SK-N-SH treated with all-trans-retinoic acid at 6 μM for 48 hours (cell line): ENCODE measurements at regions not wholly inside any gene's neighbourhood (a gene's known extent, or its start where the extent isn't known, plus 50 kb on each side); places are given as distances from the start of the nearest gene placed in this dataset.
"Not testable (repeated sequence)": the region's sequence is repeated elsewhere in the genome, so short reads cannot be mapped to it uniquely, and the experiment has no call there.

Experiments
- ATAC-seq: fragments of 200-7000 bp; cut with Tn5 transposase; 3 replicates; pipeline ENCODE4 v1.9.1; 2020; ENCODE audit warnings: mild to moderate bottlenecking, moderate library complexity
- ARNTL ChIP-seq: fragments of 450-650 bp; formaldehyde crosslinking; IDR thresholded peaks from 2 replicates; pipeline ENCODE4 v1.5.0; 2020; ENCODE audit warnings: low read depth, mild to moderate bottlenecking, moderate library complexity, borderline replicate concordance
- BACH2 ChIP-seq: fragments of 250-450 bp; sonication (Bioruptor Pico); IDR thresholded peaks from 2 replicates; pipeline ENCODE4 v1.9.0; 2021; ENCODE audit warnings: mild to moderate bottlenecking, borderline replicate concordance
- CREB5 ChIP-seq: fragments of 250-450 bp; sonication (Bioruptor Pico); IDR thresholded peaks from 2 replicates; pipeline ENCODE4 v1.5.1; 2020; ENCODE audit warnings: low read depth, mild to moderate bottlenecking, moderate library complexity
- CSDC2 ChIP-seq: fragments of 250-450 bp; sonication (Bioruptor Pico); IDR thresholded peaks from 2 replicates; pipeline ENCODE4 v1.5.0; 2020; ENCODE audit warnings: mild to moderate bottlenecking, moderate library complexity
- ESRRG ChIP-seq: fragments of 250-450 bp; sonication (Bioruptor Pico); IDR thresholded peaks from 2 replicates; pipeline ENCODE4 v1.6.1; 2021; ENCODE audit warnings: mild to moderate bottlenecking
- GLIS3 ChIP-seq: fragments of 250-450 bp; sonication (Bioruptor Pico); IDR thresholded peaks from 2 replicates; pipeline ENCODE4 v1.5.0; 2020; ENCODE audit warnings: mild to moderate bottlenecking, moderate library complexity
- ISL1 ChIP-seq: fragments of 250-450 bp; sonication (Bioruptor Pico); IDR thresholded peaks from 2 replicates; pipeline ENCODE4 v2.1.2; 2022; ENCODE audit warnings: mild to moderate bottlenecking, moderate library complexity
- OSR1 ChIP-seq: fragments of 250-450 bp; sonication (Bioruptor Pico); IDR thresholded peaks from 2 replicates; pipeline ENCODE4 v1.8.0; 2022; ENCODE audit warnings: moderate library complexity, mild to moderate bottlenecking, inconsistent platforms
- PATZ1 ChIP-seq: fragments of 250-450 bp; sonication (Bioruptor Pico); IDR thresholded peaks from 2 replicates; pipeline ENCODE4 v1.8.0; 2020; ENCODE audit warnings: mild to moderate bottlenecking, moderate library complexity, borderline replicate concordance
- POU6F1 ChIP-seq: fragments of 250-450 bp; sonication (Bioruptor Pico); IDR thresholded peaks from 2 replicates; pipeline ENCODE4 v1.8.0; 2021; ENCODE audit warnings: low read depth, mild to moderate bottlenecking, moderate library complexity, borderline replicate concordance
- PPARA ChIP-seq: fragments of 250-450 bp; sonication (Bioruptor Pico); IDR thresholded peaks from 2 replicates; pipeline ENCODE4 v1.5.0; 2020; ENCODE audit warnings: mild to moderate bottlenecking, borderline replicate concordance
- RARB ChIP-seq: fragments of 250-450 bp; sonication (Bioruptor Pico); IDR thresholded peaks from 2 replicates; pipeline ENCODE4 v1.8.0; 2021; ENCODE audit warnings: mild to moderate bottlenecking, moderate library complexity
- SNAI2 ChIP-seq: fragments of 250-450 bp; sonication (Bioruptor Pico); IDR thresholded peaks from 2 replicates; pipeline ENCODE4 v1.5.0; 2020; ENCODE audit warnings: mild to moderate bottlenecking, moderate library complexity
- TCF4 ChIP-seq: fragments of 250-450 bp; sonication (Bioruptor Pico); IDR thresholded peaks from 2 replicates; pipeline ENCODE4 v1.8.0; 2021; ENCODE audit warnings: mild to moderate bottlenecking, moderate library complexity, borderline replicate concordance
- TOX ChIP-seq: fragments of 250-450 bp; sonication (Bioruptor Pico); IDR thresholded peaks from 2 replicates; pipeline ENCODE4 v1.8.0; 2021; ENCODE audit warnings: mild to moderate bottlenecking, moderate library complexity, borderline replicate concordance
- TSHZ2 ChIP-seq: fragments of 250-450 bp; sonication (Bioruptor Pico); IDR thresholded peaks from 2 replicates; pipeline ENCODE4 v1.5.0; 2020; ENCODE audit warnings: mild to moderate bottlenecking, moderate library complexity
- ZC3H10 ChIP-seq: fragments of 250-450 bp; sonication (Bioruptor Pico); IDR thresholded peaks from 2 replicates; pipeline ENCODE4 v1.5.1; 2021; ENCODE audit warnings: mild to moderate bottlenecking, moderate library complexity
- ZFP3 ChIP-seq: fragments of 250-450 bp; sonication (Bioruptor Pico); IDR thresholded peaks from 2 replicates; pipeline ENCODE4 v1.5.0; 2020; ENCODE audit warnings: mild to moderate bottlenecking, moderate library complexity
- ZFP30 ChIP-seq: fragments of 450-650 bp; formaldehyde crosslinking; IDR thresholded peaks from 2 replicates; pipeline ENCODE4 v1.5.0; 2022; ENCODE audit warnings: mild to moderate bottlenecking, moderate library complexity
- ZNF565 ChIP-seq: fragments of 450-650 bp; formaldehyde crosslinking; conservative IDR thresholded peaks from 2 replicates; pipeline ENCODE4 v1.5.0; 2020; ENCODE audit warnings: low read depth, mild to moderate bottlenecking, moderate library complexity
- ZNF70 ChIP-seq: fragments of 450-650 bp; formaldehyde crosslinking; IDR thresholded peaks from 2 replicates; pipeline ENCODE4 v1.5.0; 2020; ENCODE audit warnings: mild to moderate bottlenecking, moderate library complexity
- ZNF8 ChIP-seq: fragments of 450-650 bp; formaldehyde crosslinking; IDR thresholded peaks from 2 replicates; pipeline ENCODE4 v1.5.0; 2020; ENCODE audit warnings: mild to moderate bottlenecking, moderate library complexity
- TF ChIP-seq, protein P1 (sequence below): fragments of 250-450 bp; sonication (Bioruptor Pico); IDR thresholded peaks from 2 replicates; pipeline ENCODE4 v1.5.1; 2021; ENCODE audit warnings: mild to moderate bottlenecking, moderate library complexity

- no peak for ATAC-seq
- TF ChIP-seq PATZ1 (no peak), ZNF8 (CRISPR knock-in tag) (no peak), PPARA (CRISPR knock-in tag) (no peak), CREB5 (CRISPR knock-in tag) (no peak), ESRRG (CRISPR knock-in tag) (no peak), ZNF70 (CRISPR knock-in tag) (no peak), BACH2 (no peak), ARNTL (CRISPR knock-in tag) (no peak), ZFP30 (no peak), ZNF565 (CRISPR knock-in tag) (no peak), TCF4 (CRISPR knock-in tag) (no peak), OSR1 (CRISPR knock-in tag) (no peak), ZFP3 (no peak), TOX (CRISPR knock-in tag) (no peak), ISL1 (CRISPR knock-in tag) (no peak), CSDC2 (CRISPR knock-in tag) (no peak), SNAI2 (CRISPR knock-in tag) (no peak), POU6F1 (no peak)
- TF ChIP-seq, protein P1, sequence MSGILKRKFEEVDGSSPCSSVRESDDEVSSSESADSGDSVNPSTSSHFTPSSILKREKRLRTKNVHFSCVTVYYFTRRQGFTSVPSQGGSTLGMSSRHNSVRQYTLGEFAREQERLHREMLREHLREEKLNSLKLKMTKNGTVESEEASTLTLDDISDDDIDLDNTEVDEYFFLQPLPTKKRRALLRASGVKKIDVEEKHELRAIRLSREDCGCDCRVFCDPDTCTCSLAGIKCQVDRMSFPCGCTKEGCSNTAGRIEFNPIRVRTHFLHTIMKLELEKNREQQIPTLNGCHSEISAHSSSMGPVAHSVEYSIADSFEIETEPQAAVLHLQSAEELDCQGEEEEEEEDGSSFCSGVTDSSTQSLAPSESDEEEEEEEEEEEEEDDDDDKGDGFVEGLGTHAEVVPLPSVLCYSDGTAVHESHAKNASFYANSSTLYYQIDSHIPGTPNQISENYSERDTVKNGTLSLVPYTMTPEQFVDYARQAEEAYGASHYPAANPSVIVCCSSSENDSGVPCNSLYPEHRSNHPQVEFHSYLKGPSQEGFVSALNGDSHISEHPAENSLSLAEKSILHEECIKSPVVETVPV (CRISPR knock-in tag), result no peak
Measured at GRCh38 chr6:81590314-81590691, 162.2 kb downstream of the TENT5A start.

- no peak for ATAC-seq
- no peak for TF ChIP-seq PATZ1
- no peak for TF ChIP-seq ZFP30
- no peak for TF ChIP-seq CREB5 (CRISPR knock-in tag)
- TF ChIP-seq ZNF70 (CRISPR knock-in tag), result no peak
- no peak for TF ChIP-seq ZC3H10
- no peak for TF ChIP-seq POU6F1
- no peak for TF ChIP-seq TSHZ2 (CRISPR knock-in tag)
- TF ChIP-seq GLIS3, result no peak
- no peak for TF ChIP-seq ZFP3
- no peak for TF ChIP-seq RARB (CRISPR knock-in tag)
- TF ChIP-seq CSDC2 (CRISPR knock-in tag), result no peak
- no peak for TF ChIP-seq ARNTL (CRISPR knock-in tag)
Measured at GRCh38 chr6:81589465-81590313, 162.8 kb downstream of the TENT5A start.

- ATAC-seq, result not testable (repeated sequence)
Measured at GRCh38 chr6:81585686-81586085, 166.8 kb downstream of the TENT5A start.

DNA sequence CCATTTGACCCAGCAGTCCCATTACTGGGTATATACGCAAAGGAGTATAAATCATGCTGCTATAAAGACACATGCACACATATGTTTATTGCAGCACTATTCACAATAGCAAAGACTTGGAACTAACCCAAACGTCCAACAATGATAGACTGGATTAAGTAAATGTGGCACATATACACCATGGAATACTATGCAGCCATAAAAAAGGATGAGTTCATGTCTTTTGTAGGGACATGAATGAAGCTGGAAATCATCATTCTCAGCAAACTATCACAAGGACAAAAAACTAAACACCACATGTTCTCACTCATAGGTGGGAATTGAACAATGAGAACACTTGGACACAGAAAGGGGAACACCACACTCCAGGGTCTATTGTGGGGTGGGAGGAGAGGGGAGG, 168.3 kb downstream of the TENT5A start:
- not testable (repeated sequence) for ATAC-seq
